Activated CD8-positive, alpha-beta T cell treated with anti-CD3 and anti-CD28 coated beads for 36 hours (primary cell): ENCODE measurements at regions not wholly inside any gene's neighbourhood (a gene's known extent, or its start where the extent isn't known, plus 50 kb on each side); places are given as distances from the start of the nearest gene placed in this dataset.
"Not testable (repeated sequence)": the region's sequence is repeated elsewhere in the genome, so short reads cannot be mapped to it uniquely, and the experiment has no call there.

Experiments
- ATAC-seq: fragments of 200-7000 bp; cut with Tn5 transposase; one replicate; pipeline ENCODE4 v1.10.0; 2021; ENCODE audit warnings: mild to moderate bottlenecking, moderate library complexity
- CTCF ChIA-PET: fragments of 350-600 bp; sonication (Branson Sonifier 250); formaldehyde crosslinking; loops from one replicate; lab custom pipeline; 2021; ENCODE audit warnings: antibody characterized with exemption; lab: Charles Lee
- POLR2A ChIA-PET: fragments of 350-600 bp; sonication (Branson Sonifier 250); formaldehyde crosslinking; loops from one replicate; lab custom pipeline; 2021; ENCODE audit warnings: antibody characterized with exemption; lab: Charles Lee
- DNase-seq: peaks from one replicate; pipeline ENCODE4 v3.0.0-alpha.2; 2020
- H3K27ac Mint-ChIP-seq: one replicate; pipeline ENCODE4 v1.8.0; 2021; ENCODE audit warnings: mild to moderate bottlenecking, mixed read lengths
- H3K27me3 Mint-ChIP-seq: one replicate; pipeline ENCODE4 v1.8.0; 2021; ENCODE audit warnings: mixed read lengths
- H3K36me3 Mint-ChIP-seq: one replicate; pipeline ENCODE4 v1.8.0; 2021; ENCODE audit warnings: low read depth, mixed read lengths
- H3K4me1 Mint-ChIP-seq: one replicate; pipeline ENCODE4 v1.8.0; 2021; ENCODE audit warnings: low read depth, mixed read lengths
- H3K4me3 Mint-ChIP-seq: one replicate; pipeline ENCODE4 v1.8.0; 2021; ENCODE audit warnings: mild to moderate bottlenecking, moderate library complexity, mixed read lengths
- H3K9me3 Mint-ChIP-seq: one replicate; pipeline ENCODE4 v1.8.0; 2021; ENCODE audit warnings: mixed read lengths
- intact Hi-C: fragments of 100-400 bp; cut with micrococcal nuclease; formaldehyde crosslinking; loops from one replicate; pipeline ENCODE4 v1.10.0; 2022
- TF ChIP-seq, protein P1 (sequence below): fragments of 200-600 bp; IDR thresholded peaks from one replicate; pipeline ENCODE4 v1.8.0; 2022; ENCODE audit warnings: antibody characterized with exemption, mild to moderate bottlenecking

- CTCF ChIA-PET, result no interaction called here
- no peak for DNase-seq
- ATAC-seq, result no peak
- no peaks in the 10 kb centered on the region for H3K27me3 Mint-ChIP-seq
- POLR2A ChIA-PET, result no interaction called here
- H3K36me3 Mint-ChIP-seq, result no peaks in the 10 kb centered on the region
- H3K9me3 Mint-ChIP-seq, result peaks cover 5% of the 10 kb centered on the region
- no peak overlapping the region for H3K4me3 Mint-ChIP-seq
- H3K4me1 Mint-ChIP-seq, result no peaks in the 10 kb centered on the region
- TF ChIP-seq, protein P1, sequence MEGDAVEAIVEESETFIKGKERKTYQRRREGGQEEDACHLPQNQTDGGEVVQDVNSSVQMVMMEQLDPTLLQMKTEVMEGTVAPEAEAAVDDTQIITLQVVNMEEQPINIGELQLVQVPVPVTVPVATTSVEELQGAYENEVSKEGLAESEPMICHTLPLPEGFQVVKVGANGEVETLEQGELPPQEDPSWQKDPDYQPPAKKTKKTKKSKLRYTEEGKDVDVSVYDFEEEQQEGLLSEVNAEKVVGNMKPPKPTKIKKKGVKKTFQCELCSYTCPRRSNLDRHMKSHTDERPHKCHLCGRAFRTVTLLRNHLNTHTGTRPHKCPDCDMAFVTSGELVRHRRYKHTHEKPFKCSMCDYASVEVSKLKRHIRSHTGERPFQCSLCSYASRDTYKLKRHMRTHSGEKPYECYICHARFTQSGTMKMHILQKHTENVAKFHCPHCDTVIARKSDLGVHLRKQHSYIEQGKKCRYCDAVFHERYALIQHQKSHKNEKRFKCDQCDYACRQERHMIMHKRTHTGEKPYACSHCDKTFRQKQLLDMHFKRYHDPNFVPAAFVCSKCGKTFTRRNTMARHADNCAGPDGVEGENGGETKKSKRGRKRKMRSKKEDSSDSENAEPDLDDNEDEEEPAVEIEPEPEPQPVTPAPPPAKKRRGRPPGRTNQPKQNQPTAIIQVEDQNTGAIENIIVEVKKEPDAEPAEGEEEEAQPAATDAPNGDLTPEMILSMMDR, result no peak
- intact Hi-C loops, result no loop called here
- H3K27ac Mint-ChIP-seq, result no peak overlapping the region
These were observed 692.4 kb downstream of the C6orf118 start for GRCh38 chr6:164616917-164617524.

- DNase-seq, result no peak
- H3K4me3 Mint-ChIP-seq, result no peak overlapping the region
- H3K36me3 Mint-ChIP-seq, result no peaks in the 10 kb centered on the region
- H3K9me3 Mint-ChIP-seq, result peaks cover 4% of the 10 kb centered on the region
- POLR2A ChIA-PET, result no interaction called here
- H3K4me1 Mint-ChIP-seq, result no peaks in the 10 kb centered on the region
- CTCF ChIA-PET, result no interaction called here
- no peaks in the 10 kb centered on the region for H3K27me3 Mint-ChIP-seq
- no peak for ATAC-seq
- no peak overlapping the region for H3K27ac Mint-ChIP-seq
- intact Hi-C loops, result no loop called here
- TF ChIP-seq, protein P1, result no peak
These were observed 696.7 kb downstream of the C6orf118 start for GRCh38 chr6:164612751-164613150.

- H3K27ac Mint-ChIP-seq, H3K4me3 Mint-ChIP-seq, CTCF ChIA-PET, intact Hi-C loops, H3K27me3 Mint-ChIP-seq, H3K4me1 Mint-ChIP-seq, H3K36me3 Mint-ChIP-seq, DNase-seq, H3K9me3 Mint-ChIP-seq: not testable (repeated sequence)
- peak; percentile 66 for ATAC-seq
- POLR2A ChIA-PET, result interaction anchor here (1.0 kb wide), 1 partner anchor 32 kb away, joined by 4 read pairs; no protein-coding TSS in a partner anchor
These were observed 698.5 kb downstream of the C6orf118 start for GRCh38 chr6:164610859-164611258.

DNA sequence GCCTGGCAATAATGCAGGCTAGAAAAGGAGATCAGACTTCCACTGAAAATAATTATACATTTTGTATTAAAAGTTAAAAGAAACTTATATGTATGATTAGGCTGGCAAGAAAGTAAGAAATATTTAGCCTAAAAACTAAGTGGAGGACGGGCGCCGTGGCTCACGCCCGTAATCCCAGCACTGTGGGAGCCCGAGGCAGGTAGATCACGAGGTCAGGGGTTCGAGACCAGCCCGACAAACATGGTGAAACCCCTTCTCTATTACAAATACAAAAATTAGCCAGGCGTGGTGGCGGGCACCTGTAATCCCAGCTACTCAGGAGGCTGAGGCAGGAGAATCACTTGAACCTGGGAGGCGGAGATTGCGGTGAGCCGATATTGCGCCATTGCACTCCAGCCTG is 707.0 kb downstream of the C6orf118 start:
- H3K36me3 Mint-ChIP-seq, H3K4me3 Mint-ChIP-seq, CTCF ChIA-PET, H3K27ac Mint-ChIP-seq, H3K27me3 Mint-ChIP-seq, H3K9me3 Mint-ChIP-seq, POLR2A ChIA-PET, intact Hi-C loops, H3K4me1 Mint-ChIP-seq, ATAC-seq, DNase-seq: not testable (repeated sequence)

DNA sequence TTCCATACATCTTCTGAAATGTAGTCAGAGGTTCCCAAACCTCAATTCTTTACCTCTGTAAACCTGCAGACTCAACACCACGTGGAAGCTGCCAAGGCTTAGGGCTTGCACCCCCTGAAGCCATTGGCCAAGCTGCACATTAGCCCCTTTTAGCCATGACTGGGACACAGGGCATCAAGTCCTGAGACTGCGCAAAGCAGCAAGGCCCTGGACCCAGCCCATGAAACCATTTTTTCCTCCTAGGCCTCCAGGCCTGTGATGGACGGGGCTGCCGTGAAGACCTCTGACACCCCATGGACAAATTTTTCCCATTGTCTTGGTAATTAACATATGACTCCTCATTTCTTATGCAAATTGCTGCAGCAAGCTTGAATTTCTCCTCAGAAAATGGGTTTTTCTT is 727.8 kb downstream of the C6orf118 start:
- DNase-seq, result no peak
- TF ChIP-seq, protein P1, result no peak
- Mint-ChIP-seq H3K4me1 (no peaks in the 10 kb centered on the region), H3K27me3 (no peaks in the 10 kb centered on the region), H3K9me3 (peaks cover 14% of the 10 kb centered on the region), H3K4me3 (no peak overlapping the region), H3K27ac (no peak overlapping the region), H3K36me3 (no peaks in the 10 kb centered on the region)
- no peak for ATAC-seq
- CTCF ChIA-PET, result no interaction called here
- intact Hi-C loops, result no loop called here
- POLR2A ChIA-PET, result no interaction called here

- peaks cover 14% of the 10 kb centered on the region for H3K9me3 Mint-ChIP-seq
- TF ChIP-seq, protein P1, result no peak
- ATAC-seq (no peak), DNase-seq (no peak)
- H3K4me1 Mint-ChIP-seq, result no peaks in the 10 kb centered on the region
- no peaks in the 10 kb centered on the region for H3K36me3 Mint-ChIP-seq
- H3K27ac Mint-ChIP-seq, result no peak overlapping the region
- H3K4me3 Mint-ChIP-seq, result no peak overlapping the region
- H3K27me3 Mint-ChIP-seq, result no peaks in the 10 kb centered on the region
- ChIA-PET CTCF (no interaction called here), POLR2A (no interaction called here)
- intact Hi-C loops, result no loop called here
These were observed 730.4 kb downstream of the C6orf118 start for GRCh38 chr6:164579035-164579434.
